Panc1 (cell line): ENCODE measurements at regions not wholly inside any gene's neighbourhood (a gene's known extent, or its start where the extent isn't known, plus 50 kb on each side); places are given as distances from the start of the nearest gene placed in this dataset.
"Not testable (repeated sequence)": the region's sequence is repeated elsewhere in the genome, so short reads cannot be mapped to it uniquely, and the experiment has no call there.

Source experiments
- ATAC-seq: fragments of 200-7000 bp; cut with Tn5 transposase; 2 replicates; pipeline ENCODE4 v1.9.1; 2020; ENCODE audit warnings: mild to moderate bottlenecking, moderate library complexity
- BruUV-seq: library from RNA; stranded (reverse); fragments of 400-500 nt; replicated peaks from 2 replicates; lab custom pipeline; 2021; lab: Mats Ljungman, UMichigan
- CTCF ChIA-PET: fragments of 300-600 bp; sonication (Branson Sonifier 250); formaldehyde crosslinking; loops from one replicate; lab custom pipeline; 2022; ENCODE audit warnings: antibody characterized with exemption; lab: Charles Lee
- POLR2A ChIA-PET: fragments of 300-600 bp; sonication (Branson Sonifier 250); formaldehyde crosslinking; loops from one replicate; lab custom pipeline; 2022; ENCODE audit warnings: antibody characterized with exemption; lab: Charles Lee
- DNase-seq: peaks from one replicate; pipeline ENCODE4 v3.0.0-alpha.2; 2010; ENCODE audit warnings: low read depth, low spot score
- H3K27ac ChIP-seq: 2 replicates; pipeline ENCODE4 v1.5.1; 2011; ENCODE audit warnings: mild to moderate bottlenecking, low read length, inconsistent platforms
- H3K27me3 ChIP-seq: fragments of 200-500 bp; sonication (Bioruptor generic); 2 replicates; pipeline ENCODE4 v1.6.0; 2014; ENCODE audit warnings: low read length, inconsistent platforms; ENCODE audit not compliant: control insufficient read depth, insufficient read depth
- H3K36me3 ChIP-seq: fragments of 200-500 bp; sonication (Bioruptor generic); 2 replicates; pipeline ENCODE4 v1.5.1; 2014; ENCODE audit warnings: inconsistent platforms, mild to moderate bottlenecking, low read length, moderate library complexity; ENCODE audit not compliant: control insufficient read depth, insufficient read depth
- H3K4me1 ChIP-seq: 2 replicates; pipeline ENCODE4 v1.5.1; 2011; ENCODE audit warnings: inconsistent platforms, mild to moderate bottlenecking, low read length, moderate library complexity; ENCODE audit not compliant: control insufficient read depth, insufficient read depth
- H3K4me3 ChIP-seq, 2 experiments: 2 replicates each; pipeline ENCODE4 v1.5.1; 2011 to 2012; ENCODE audit warnings: low read depth in 2 of 2, low read length in 2 of 2, mild to moderate bottlenecking in 2 of 2, inconsistent platforms in 1 of 2, moderate library complexity in 1 of 2
- H3K9me3 ChIP-seq: fragments of 200-500 bp; sonication (Bioruptor generic); 2 replicates; pipeline ENCODE4 v1.5.1; 2014; ENCODE audit warnings: low read depth, mild to moderate bottlenecking, inconsistent platforms, low read length, moderate library complexity; ENCODE audit not compliant: control insufficient read depth, insufficient read depth
- CTCF ChIP-seq: fragments of 450-650 bp; IDR thresholded peaks from 2 replicates; pipeline ENCODE4 v1.5.1; 2017; ENCODE audit warnings: mild to moderate bottlenecking
- POLR2AphosphoS5 ChIP-seq: IDR thresholded peaks from 2 replicates; pipeline ENCODE4 v1.6.1; 2012; ENCODE audit warnings: mild to moderate bottlenecking, low read depth, low read length, moderate library complexity
- REST ChIP-seq, 2 experiments: IDR thresholded peaks; 2 replicates each; pipeline ENCODE4 v1.6.1; 2011 to 2012; ENCODE audit warnings: low read depth in 2 of 2, control low read depth in 1 of 2, low read length in 1 of 2, mild to moderate bottlenecking in 1 of 2, moderate library complexity in 1 of 2; ENCODE audit not compliant: insufficient read depth in 1 of 2
- SIN3A ChIP-seq: IDR thresholded peaks from 2 replicates; pipeline ENCODE4 v1.6.1; 2012; ENCODE audit warnings: low read depth, mild to moderate bottlenecking, low read length, moderate library complexity, borderline replicate concordance; ENCODE audit not compliant: insufficient read depth
- TCF7L2 ChIP-seq: IDR thresholded peaks from 2 replicates; pipeline ENCODE4 v1.6.1; 2011; ENCODE audit warnings: mild to moderate bottlenecking, low read depth, low read length, inconsistent platforms
- in situ Hi-C: cut with HindIII; loops from 2 replicates; pipeline ENCODE4 v1.10.0; 2016; ENCODE audit warnings: low sequenced_read_pairs, low pct_unique_long_range_greater_than_20kb
- intact Hi-C: fragments of 100-400 bp; cut with micrococcal nuclease; formaldehyde crosslinking; loops from one replicate; pipeline ENCODE4 v1.10.0; 2022; ENCODE audit not compliant: unreplicated experiment

- intact Hi-C loops (no loop called here), in situ Hi-C loops (no loop called here)
- Histone ChIP-seq H3K4me1 (no peaks in the 10 kb centered on the region), H3K4me3 (no peak overlapping the region), H3K27ac (no peak overlapping the region), H3K27me3 (no peaks in the 10 kb centered on the region), H3K36me3 (no peaks in the 10 kb centered on the region), H3K9me3 (peaks cover 5% of the 10 kb centered on the region; the same call in 1 of the 2 replicates)
- POLR2A ChIA-PET: no interaction called here
- CTCF ChIA-PET: no interaction called here
- TF ChIP-seq REST (IDR thresholded peaks at IDR 0.05; ENCODE audit: insufficient read depth in 1 of 2, low read depth in 2 of 2, low read length in 1 of 2) (no peak), CTCF (no peak), POLR2AphosphoS5 (no peak), SIN3A (no peak), TCF7L2 (no peak)
- DNase-seq (no peak), ATAC-seq (no peak)
- no TSS peak for BruUV-seq
Observed at GRCh38 chr5:104456122-104456521, 893.5 kb upstream of the NUDT12 start.

DNA sequence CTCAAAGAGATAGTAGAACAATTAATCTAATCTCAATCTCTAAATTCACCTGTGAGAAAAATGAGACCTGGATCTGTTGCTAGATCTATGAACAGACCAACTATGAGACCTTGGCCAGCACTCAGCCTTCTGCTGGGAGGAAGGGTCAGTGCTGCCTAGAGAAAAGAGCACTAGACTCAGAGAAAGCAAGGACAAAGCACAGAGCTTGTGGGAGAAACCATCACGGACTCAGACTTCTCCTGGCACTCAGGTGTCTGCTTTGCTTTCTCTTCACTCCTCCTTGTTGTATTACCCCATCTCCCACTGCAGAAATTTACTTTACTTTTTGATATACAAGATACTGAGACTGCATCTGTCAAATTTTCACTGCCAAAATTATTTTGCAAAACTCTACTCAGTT, 890.0 kb upstream of the NUDT12 start:
- ChIA-PET POLR2A (no interaction called here), CTCF (no interaction called here)
- no TSS peak for BruUV-seq
- no peak for ATAC-seq
- Histone ChIP-seq H3K9me3 (no peaks in the 10 kb centered on the region), H3K4me3 (no peak overlapping the region), H3K27me3 (no peaks in the 10 kb centered on the region), H3K4me1 (no peaks in the 10 kb centered on the region), H3K36me3 (no peaks in the 10 kb centered on the region), H3K27ac (no peak overlapping the region)
- DNase-seq: no peak
- in situ Hi-C loops (no loop called here), intact Hi-C loops (no loop called here)
- no peak for TF ChIP-seq CTCF

DNA sequence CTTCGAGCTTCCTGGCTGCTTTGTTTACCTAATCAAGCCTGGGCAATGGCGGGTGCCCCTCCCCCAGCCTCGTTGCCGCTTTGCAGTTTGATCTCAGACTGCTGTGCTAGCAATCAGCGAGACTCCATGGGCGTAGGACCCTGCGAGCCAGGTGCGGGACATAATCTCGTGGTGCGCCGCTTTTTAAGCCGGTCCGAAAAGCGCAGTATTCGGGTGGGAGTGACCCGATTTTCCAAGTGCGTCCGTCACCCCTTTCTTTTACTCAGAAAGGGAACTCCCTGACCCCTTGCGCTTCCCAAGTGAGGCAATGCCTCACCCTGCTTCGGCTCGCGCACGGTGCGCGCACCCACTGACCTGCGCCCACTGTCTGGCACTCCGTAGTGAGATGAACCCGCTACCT, 889.3 kb upstream of the NUDT12 start:
- H3K9me3 ChIP-seq, intact Hi-C loops, DNase-seq, H3K27me3 ChIP-seq, H3K36me3 ChIP-seq, H3K4me3 ChIP-seq, H3K4me1 ChIP-seq, H3K27ac ChIP-seq, CTCF ChIA-PET, in situ Hi-C loops, ATAC-seq, POLR2A ChIA-PET, BruUV-seq: not testable (repeated sequence)
